NCI-H2171 (cell line): ENCODE measurements at regions not wholly inside any gene's neighbourhood (a gene's known extent, or its start where the extent isn't known, plus 50 kb on each side); places are given as distances from the start of the nearest gene placed in this dataset.

Experiments
- DNase-seq: peaks from one replicate; lab custom pipeline; 2025; lab: John Stamatoyannopoulos, UW

- DNase-seq = peak; percentile 45
Measured at GRCh38 chr16:85309656-85310587, 197.7 kb upstream of the CIBAR2 start.

GRCh38 chr16:85310868-85311585 is 198.8 kb upstream of the CIBAR2 start:
- no peak for DNase-seq

GRCh38 chr16:85311741-85312140 is 199.5 kb upstream of the CIBAR2 start:
- DNase-seq = no peak

GRCh38 chr16:85312174-85312573 is 199.9 kb upstream of the CIBAR2 start:
- no peak for DNase-seq

- DNase-seq = no peak
Measured at GRCh38 chr16:85312642-85313525, 200.6 kb upstream of the CIBAR2 start.

- DNase-seq = peak; percentile 45
Measured at GRCh38 chr16:85313526-85314301, 201.4 kb upstream of the CIBAR2 start.

- peak; percentile 66 for DNase-seq
Measured at GRCh38 chr16:85314512-85314971, 202.3 kb upstream of the CIBAR2 start.

- DNase-seq = no peak
Measured at GRCh38 chr16:85315866-85316265, 203.6 kb upstream of the CIBAR2 start.

- DNase-seq = no peak
Measured at GRCh38 chr16:85316321-85316919, 204.1 kb upstream of the CIBAR2 start.

GRCh38 chr16:85316944-85317343 is 204.7 kb upstream of the CIBAR2 start:
- no peak for DNase-seq

- no peak for DNase-seq
Measured at GRCh38 chr16:85317704-85318103, 205.4 kb upstream of the CIBAR2 start.

- no peak for DNase-seq
Measured at GRCh38 chr16:85319208-85319983, 207.1 kb upstream of the CIBAR2 start.

GRCh38 chr16:85319984-85320440 is 207.7 kb upstream of the CIBAR2 start:
- no peak for DNase-seq

- DNase-seq = no peak
Measured at GRCh38 chr16:85320677-85321385, 208.6 kb upstream of the CIBAR2 start.

- no peak for DNase-seq
Measured at GRCh38 chr16:85321509-85322271, 209.4 kb upstream of the CIBAR2 start.

GRCh38 chr16:85323230-85323960 is 211.1 kb upstream of the CIBAR2 start:
- no peak for DNase-seq

- DNase-seq = no peak
Measured at GRCh38 chr16:85323961-85324253, 211.6 kb upstream of the CIBAR2 start.

GRCh38 chr16:85324488-85324887 is 212.2 kb upstream of the CIBAR2 start:
- DNase-seq = no peak
